Activated naive CD4-positive, alpha-beta T cell treated with Interleukin-2 at 50 U/mL for 16 hours (primary cell): ENCODE measurements at regions not wholly inside any gene's neighbourhood (a gene's known extent, or its start where the extent isn't known, plus 50 kb on each side); places are given as distances from the start of the nearest gene placed in this dataset.
"Not testable (repeated sequence)": the region's sequence is repeated elsewhere in the genome, so short reads cannot be mapped to it uniquely, and the experiment has no call there.

ENCODE experiments used
- DNase-seq: peaks from one replicate; pipeline ENCODE4 v3.0.0-alpha.2; 2020

DNA sequence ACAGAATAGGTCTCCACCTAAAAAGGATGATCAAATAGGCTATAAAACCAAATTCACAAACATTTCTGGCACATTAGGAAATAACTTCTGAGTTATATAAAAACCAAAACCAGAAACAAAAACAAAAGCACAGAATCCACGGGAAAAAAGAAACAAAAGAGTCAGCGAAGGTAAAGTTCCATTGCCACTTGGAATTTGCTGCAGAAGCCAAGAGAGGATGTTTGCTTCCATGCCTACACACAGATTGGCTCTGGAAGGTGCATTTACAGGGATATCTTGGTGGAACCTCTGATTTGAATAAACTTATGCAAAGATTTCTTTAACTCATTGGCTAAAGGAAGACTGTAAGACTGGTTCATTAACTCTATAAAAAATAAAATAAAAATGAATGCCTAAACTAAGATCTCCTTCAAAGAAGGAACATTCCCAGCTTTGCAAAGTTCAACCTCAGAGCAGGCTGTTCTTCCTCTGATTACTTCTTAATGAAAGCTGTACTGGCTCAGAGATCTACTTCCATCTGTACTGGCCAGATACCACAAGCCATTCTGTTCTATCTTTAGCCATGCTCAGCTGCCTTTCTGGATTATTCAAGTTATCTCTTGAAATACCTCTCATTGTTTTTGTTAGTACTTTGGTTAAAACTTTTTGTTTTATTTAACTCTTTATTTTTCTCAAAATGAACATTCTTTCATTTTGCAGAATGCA lies 537.5 kb upstream of the CCDC54 start:
- DNase-seq = no peak

GRCh38 chr3:106840319-106840718 lies 536.9 kb upstream of the CCDC54 start:
- no peak for DNase-seq

DNA sequence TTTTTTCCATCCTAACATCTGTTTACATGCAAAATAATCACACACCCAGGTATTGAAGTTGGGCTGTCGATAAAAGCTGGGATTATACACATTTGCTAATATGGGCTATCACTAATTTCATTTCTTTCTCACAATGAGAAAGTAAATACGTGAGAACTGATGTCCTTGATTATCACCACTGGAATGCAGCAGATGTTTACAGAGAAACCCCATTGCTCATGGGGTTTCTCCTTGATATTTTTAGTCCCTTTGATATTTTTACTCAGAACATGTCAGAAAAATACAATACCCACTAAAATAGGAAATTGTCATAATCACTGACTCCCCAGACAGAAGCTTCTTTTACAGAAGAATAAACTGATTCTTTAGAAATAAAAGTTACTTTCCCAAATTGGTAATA lies 535.1 kb upstream of the CCDC54 start:
- DNase-seq = no peak

- no peak for DNase-seq
Observed at GRCh38 chr3:106844638-106845037, 532.6 kb upstream of the CCDC54 start.

GRCh38 chr3:106848099-106848498 lies 529.1 kb upstream of the CCDC54 start:
- no peak for DNase-seq

DNA sequence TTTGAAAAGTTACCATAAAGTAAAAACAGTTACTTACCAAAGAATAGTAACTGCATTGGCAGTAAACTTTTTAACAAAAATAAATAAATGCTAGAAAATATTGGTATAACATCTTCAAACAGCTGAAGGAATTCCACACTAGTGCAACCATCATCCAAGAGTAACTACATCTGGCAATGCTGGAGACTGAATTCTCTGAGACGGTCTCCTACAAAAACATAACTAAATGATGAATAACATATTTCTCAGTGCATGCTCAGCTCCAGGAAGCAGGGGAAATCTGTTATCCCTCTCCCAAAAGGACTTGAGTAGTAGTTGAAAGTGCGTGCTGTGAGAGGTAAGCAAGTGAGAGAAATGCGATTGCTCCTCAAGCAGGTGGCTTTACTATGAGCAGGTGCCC lies 526.8 kb upstream of the CCDC54 start:
- no peak for DNase-seq

DNA sequence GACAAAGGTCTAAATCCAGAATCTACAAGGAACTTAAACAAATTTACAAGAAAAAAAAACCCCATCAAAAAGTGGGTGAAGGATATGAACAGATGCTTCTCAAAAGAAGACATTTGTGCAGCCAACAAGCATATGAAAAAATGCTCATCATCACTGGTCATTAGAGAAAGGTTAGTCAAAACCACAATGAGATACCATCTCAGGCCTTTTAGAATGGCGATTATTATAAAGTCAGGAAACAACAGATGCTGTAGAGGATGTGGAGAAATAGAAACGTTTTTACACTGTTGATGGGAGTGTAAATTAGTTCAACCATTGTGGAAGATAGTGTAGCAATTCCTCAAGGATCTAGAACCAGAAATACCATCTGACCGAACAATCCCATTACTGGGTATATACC lies 518.9 kb upstream of the CCDC54 start:
- not testable (repeated sequence) for DNase-seq

- no peak for DNase-seq
Observed at GRCh38 chr3:106860182-106860581, 517.1 kb upstream of the CCDC54 start.

DNA sequence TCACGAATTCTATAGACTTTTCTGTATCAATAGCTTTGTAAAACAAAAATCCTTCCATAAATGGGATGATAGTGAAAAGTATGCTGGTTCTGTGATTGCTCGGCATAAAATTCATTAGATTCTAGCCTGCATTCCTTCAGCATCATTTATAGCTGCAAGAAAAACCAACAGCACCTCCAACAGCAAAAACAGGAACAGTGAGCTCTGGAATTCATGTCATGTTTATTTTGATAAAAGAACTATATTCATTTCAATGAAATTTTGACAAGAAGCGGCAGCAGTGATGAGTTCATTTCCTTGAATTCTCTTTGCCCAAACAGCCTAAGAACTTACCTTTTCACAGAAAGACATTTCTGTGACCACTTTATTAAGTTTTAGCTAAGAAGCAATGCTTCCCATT lies 515.2 kb upstream of the CCDC54 start:
- DNase-seq = no peak

- DNase-seq = no peak
Observed at GRCh38 chr3:106877627-106878026, 499.6 kb upstream of the CCDC54 start.

- no peak for DNase-seq
Observed at GRCh38 chr3:106880206-106880605, 497.0 kb upstream of the CCDC54 start.

DNA sequence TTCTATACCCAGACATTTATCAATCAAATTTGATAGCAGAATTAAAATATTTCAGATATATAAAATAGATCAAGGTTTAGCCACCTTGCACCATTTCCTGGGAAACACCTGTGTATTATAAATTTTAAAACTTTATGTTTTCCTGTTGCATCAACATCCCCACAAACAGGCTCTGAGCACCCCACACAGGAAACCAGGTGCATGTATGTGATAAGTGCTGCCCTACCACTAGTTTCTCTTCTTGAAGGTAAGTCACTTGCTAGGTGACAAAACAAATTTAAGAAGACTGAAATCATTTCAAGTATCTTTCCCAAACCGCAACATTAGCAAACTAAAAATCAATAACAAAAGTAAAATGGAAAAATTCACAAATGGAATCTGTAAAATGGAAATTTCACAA lies 496.1 kb upstream of the CCDC54 start:
- DNase-seq = no peak

DNA sequence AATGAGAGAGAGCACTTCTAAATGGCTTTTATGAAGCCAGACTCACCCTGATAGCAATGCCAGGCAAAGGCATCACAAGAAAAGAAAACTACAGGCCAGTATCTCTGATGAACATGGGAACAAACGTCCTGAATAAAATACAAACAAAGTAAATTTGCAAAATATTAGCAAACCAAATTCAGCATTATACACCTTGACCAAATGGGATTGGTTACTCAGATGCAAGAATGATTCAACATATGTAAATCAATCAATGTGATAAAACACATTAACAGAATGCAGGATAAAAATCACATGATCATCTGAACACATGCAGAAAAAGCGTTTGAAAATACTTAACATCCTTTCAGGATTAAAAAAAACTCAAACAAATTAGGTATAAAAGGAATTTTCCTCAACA lies 494.9 kb upstream of the CCDC54 start:
- no peak for DNase-seq

GRCh38 chr3:106906074-106906473 lies 471.2 kb upstream of the CCDC54 start:
- no peak for DNase-seq

GRCh38 chr3:106908181-106908938 lies 468.9 kb upstream of the CCDC54 start:
- no peak for DNase-seq

- no peak for DNase-seq
Observed at GRCh38 chr3:106913111-106913698, 464.0 kb upstream of the CCDC54 start.

DNA sequence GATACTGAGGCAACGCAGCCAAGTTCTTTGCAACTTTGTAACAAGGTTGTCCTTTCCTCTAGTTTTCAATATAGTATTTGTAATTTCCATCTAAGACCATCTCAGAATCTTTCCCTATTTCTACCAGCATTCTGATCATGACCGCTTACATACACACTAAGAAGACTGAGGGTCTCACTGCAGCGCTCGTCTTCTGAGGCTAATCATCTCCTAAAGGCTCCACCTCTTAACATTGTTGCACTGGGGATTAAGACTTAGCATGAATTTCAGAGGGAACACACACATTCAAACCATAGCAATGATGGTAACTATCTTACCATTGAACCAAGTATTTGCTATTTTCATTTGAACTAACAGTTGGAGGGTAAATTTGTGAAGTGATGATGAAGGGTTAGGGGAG lies 463.3 kb upstream of the CCDC54 start:
- no peak for DNase-seq

- no peak for DNase-seq
Observed at GRCh38 chr3:106920609-106921008, 456.6 kb upstream of the CCDC54 start.

DNA sequence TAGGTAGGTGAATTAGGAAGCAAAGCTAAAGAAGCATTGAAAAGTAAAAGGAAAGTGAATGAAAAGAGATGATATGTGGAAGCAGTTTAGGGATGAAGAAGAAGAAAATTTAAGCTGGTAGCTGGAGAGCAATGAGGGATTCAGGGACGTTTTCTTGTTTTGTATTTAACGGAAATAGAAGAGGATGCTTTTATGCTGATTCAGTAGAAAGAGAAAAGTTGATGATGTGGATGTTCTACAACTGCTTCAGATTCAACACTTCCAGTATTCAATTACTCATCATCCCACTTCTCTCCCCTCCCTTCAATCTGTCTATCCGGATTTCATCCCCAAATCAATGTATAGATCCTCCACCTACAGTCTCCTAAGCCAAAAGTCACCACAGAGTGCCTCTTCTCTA lies 448.2 kb upstream of the CCDC54 start:
- DNase-seq = no peak

- no peak for DNase-seq
Observed at GRCh38 chr3:106930086-106930485, 447.2 kb upstream of the CCDC54 start.

DNA sequence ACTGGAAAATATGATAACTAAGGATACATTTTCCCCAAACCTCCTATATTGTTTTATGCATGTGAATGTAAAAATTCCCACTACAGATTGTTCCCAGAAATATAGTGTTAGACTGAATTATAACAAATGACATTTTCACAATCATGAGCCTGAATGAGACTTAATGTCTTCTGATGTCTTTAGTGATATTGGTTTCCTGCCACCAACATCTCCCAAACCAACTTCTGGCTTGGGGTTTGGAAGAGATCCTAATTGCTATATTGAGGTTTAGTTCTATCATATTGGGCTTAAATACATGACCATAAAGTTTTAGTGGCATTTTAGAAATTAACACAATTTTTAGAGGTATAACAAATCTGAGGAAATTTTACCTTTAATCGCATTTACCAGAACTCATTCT lies 445.3 kb upstream of the CCDC54 start:
- DNase-seq = no peak

- no peak for DNase-seq
Observed at GRCh38 chr3:106936337-106936736, 440.9 kb upstream of the CCDC54 start.

DNA sequence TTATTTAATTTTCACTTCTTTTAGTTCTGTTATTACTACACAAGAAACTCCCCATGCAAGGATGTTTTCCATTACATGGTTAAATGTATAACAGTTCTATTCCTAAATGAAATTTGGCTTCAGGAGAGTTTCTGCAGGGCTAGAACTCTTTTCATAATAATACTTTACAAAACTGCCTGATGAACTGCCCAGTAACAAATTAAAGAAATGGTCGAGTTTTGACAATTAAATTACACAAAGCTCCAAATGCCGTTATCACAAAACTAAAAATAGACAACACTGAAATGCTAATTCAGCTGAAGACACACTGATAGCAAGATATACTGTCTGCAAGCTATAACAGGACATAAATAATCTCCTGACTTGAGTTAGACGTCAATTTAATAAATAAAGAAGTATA lies 435.2 kb upstream of the CCDC54 start:
- DNase-seq = no peak

GRCh38 chr3:106943071-106943470 lies 434.2 kb upstream of the CCDC54 start:
- no peak for DNase-seq
